IMR-90 (cell line): ENCODE measurements at regions not wholly inside any gene's neighbourhood (a gene's known extent, or its start where the extent isn't known, plus 50 kb on each side); places are given as distances from the start of the nearest gene placed in this dataset.

Experiments
- ATAC-seq: fragments of 200-7000 bp; cut with Tn5 transposase; 2 replicates; pipeline ENCODE4 v1.9.1; 2020; ENCODE audit warnings: low read depth, mild to moderate bottlenecking, moderate library complexity
- BruUV-seq: library from RNA; stranded (reverse); fragments of 400-500 nt; replicated peaks from 2 replicates; lab custom pipeline; 2021; lab: Mats Ljungman, UMichigan
- CTCF ChIA-PET: fragments of 300-600 bp; formaldehyde crosslinking; extraction: SDS; loops from one replicate; lab custom pipeline; 2021; ENCODE audit warnings: antibody characterized with exemption; lab: Yijun Ruan, JAX
- POLR2A ChIA-PET: fragments of 300-600 bp; sonication (Branson Sonifier 250); formaldehyde crosslinking; loops from one replicate; lab custom pipeline; 2022; ENCODE audit warnings: antibody characterized with exemption; ENCODE audit not compliant: unreplicated experiment; lab: Charles Lee
- DNase-seq: peaks from one replicate; pipeline ENCODE4 v3.0.0; 2013
- H2AFZ ChIP-seq: replicated peaks from 2 replicates; pipeline ENCODE3; 2013; ENCODE audit warnings: low read length, mild to moderate bottlenecking; ENCODE audit not compliant: poor library complexity
- H2AK5ac ChIP-seq: 2 replicates; pipeline ENCODE4 v1.6.1; 2013; ENCODE audit warnings: low read depth, low read length, inconsistent platforms
- H2AK9ac ChIP-seq: replicated peaks from 2 replicates; pipeline ENCODE3; 2013; ENCODE audit warnings: mild to moderate bottlenecking, low read depth, low read length, moderate library complexity; ENCODE audit not compliant: poor library complexity
- H2BK120ac ChIP-seq: 2 replicates; pipeline ENCODE4 v1.6.1; 2013; ENCODE audit warnings: low read depth, low read length, inconsistent platforms
- H2BK15ac ChIP-seq: 3 replicates; pipeline ENCODE4 v1.6.1; 2013; ENCODE audit warnings: low read depth, low read length, inconsistent platforms
- H2BK20ac ChIP-seq: 2 replicates; pipeline ENCODE4 v1.6.1; 2013; ENCODE audit warnings: low read depth, mild to moderate bottlenecking, inconsistent platforms, low read length, moderate library complexity
- H2BK5ac ChIP-seq: 2 replicates; pipeline ENCODE4 v1.6.1; 2013; ENCODE audit warnings: mild to moderate bottlenecking, low read depth, low read length, inconsistent platforms; ENCODE audit not compliant: poor library complexity, severe bottlenecking
- H3K14ac ChIP-seq: replicated peaks from 2 replicates; pipeline ENCODE4 v1.6.1; 2013; ENCODE audit warnings: low read depth, low read length, inconsistent platforms
- H3K18ac ChIP-seq: 2 replicates; pipeline ENCODE4 v1.6.1; 2013; ENCODE audit warnings: low read depth, low read length, control low read depth
- H3K23ac ChIP-seq: 2 replicates; pipeline ENCODE4 v1.6.1; 2013; ENCODE audit warnings: low read depth, low read length, inconsistent platforms
- H3K27ac ChIP-seq: 2 replicates; pipeline ENCODE4 v1.5.1; 2013; ENCODE audit warnings: mild to moderate bottlenecking, control low read depth, low read length; ENCODE audit not compliant: insufficient read depth
- H3K27me3 ChIP-seq: 2 replicates; pipeline ENCODE4 v1.6.1; 2013; ENCODE audit warnings: low read length; ENCODE audit not compliant: control insufficient read depth, insufficient read depth
- H3K36me3 ChIP-seq: 2 replicates; pipeline ENCODE4 v1.6.1; 2013; ENCODE audit warnings: low read length, mixed read lengths; ENCODE audit not compliant: control insufficient read depth, insufficient read depth
- H3K4ac ChIP-seq: 2 replicates; pipeline ENCODE4 v1.6.1; 2013; ENCODE audit warnings: low read depth, low read length, inconsistent platforms
- H3K4me1 ChIP-seq: 2 replicates; pipeline ENCODE4 v1.6.1; 2013; ENCODE audit warnings: low read length, mixed read lengths; ENCODE audit not compliant: control insufficient read depth, insufficient read depth
- H3K4me2 ChIP-seq: 2 replicates; pipeline ENCODE4 v1.6.1; 2013; ENCODE audit warnings: low read depth, mild to moderate bottlenecking, control low read depth, low read length, moderate library complexity
- H3K4me3 ChIP-seq: 2 replicates; pipeline ENCODE4 v1.5.1; 2013; ENCODE audit warnings: low read depth, mild to moderate bottlenecking, control low read depth, low read length, moderate library complexity; ENCODE audit not compliant: insufficient read depth
- H3K56ac ChIP-seq: 2 replicates; pipeline ENCODE4 v1.6.1; 2013; ENCODE audit warnings: low read length, inconsistent platforms; ENCODE audit not compliant: insufficient read depth; ENCODE audit errors: extremely low read depth
- H3K79me1 ChIP-seq, 2 experiments: 2 replicates each; pipeline ENCODE4 v1.6.1; 2013; ENCODE audit warnings: low read length in 2 of 2, inconsistent platforms in 1 of 2, low read depth in 1 of 2
- H3K9ac ChIP-seq: 2 replicates; pipeline ENCODE4 v1.6.1; 2013; ENCODE audit warnings: low read depth, low read length, control low read depth
- H3K9me1 ChIP-seq: 2 replicates; pipeline ENCODE4 v1.6.1; 2013; ENCODE audit warnings: low read length, inconsistent platforms; ENCODE audit not compliant: insufficient read depth
- H3K9me3 ChIP-seq: 2 replicates; pipeline ENCODE4 v1.6.1; 2013; ENCODE audit warnings: low read length; ENCODE audit not compliant: control insufficient read depth, insufficient read depth
- H4K20me1 ChIP-seq: 2 replicates; pipeline ENCODE4 v1.6.1; 2013; ENCODE audit warnings: low read length, inconsistent platforms; ENCODE audit not compliant: insufficient read depth
- H4K5ac ChIP-seq: 2 replicates; pipeline ENCODE4 v1.6.1; 2013; ENCODE audit warnings: mild to moderate bottlenecking, low read depth, low read length, control low read depth
- H4K8ac ChIP-seq, 2 experiments: 2 replicates each; pipeline ENCODE4 v1.6.1; 2013; ENCODE audit warnings: low read depth in 2 of 2, low read length in 2 of 2, control low read depth in 1 of 2, inconsistent platforms in 1 of 2
- H4K91ac ChIP-seq: 2 replicates; pipeline ENCODE4 v1.6.1; 2013; ENCODE audit warnings: low read depth, low read length, inconsistent platforms; ENCODE audit not compliant: insufficient read depth
- CEBPB ChIP-seq: IDR thresholded peaks from 2 replicates; pipeline ENCODE4 v1.6.1; 2012; ENCODE audit warnings: low read depth, low read length, improper control_type of control experiment
- CHD1 ChIP-seq: IDR thresholded peaks from 2 replicates; pipeline ENCODE4 v1.6.1; 2012; ENCODE audit warnings: low read depth, low read length, improper control_type of control experiment
- CTCF ChIP-seq: conservative IDR thresholded peaks from 2 replicates; pipeline ENCODE4 v1.5.1; 2012; ENCODE audit warnings: mild to moderate bottlenecking, low read depth, low read length, improper control_type of control experiment
- FOS ChIP-seq: fragments of 150-350 bp; IDR thresholded peaks from 2 replicates; pipeline ENCODE4 v1.6.1; 2016; ENCODE audit warnings: low read depth, low read length
- MAFK ChIP-seq: IDR thresholded peaks from 2 replicates; pipeline ENCODE4 v1.6.1; 2012; ENCODE audit warnings: low read depth, low read length, improper control_type of control experiment
- MAZ ChIP-seq: IDR thresholded peaks from 2 replicates; pipeline ENCODE4 v1.6.1; 2012; ENCODE audit warnings: low read depth, mild to moderate bottlenecking, low read length, improper control_type of control experiment, moderate library complexity, borderline replicate concordance
- POLR2A ChIP-seq: IDR thresholded peaks from 2 replicates; pipeline ENCODE4 v1.6.1; 2012; ENCODE audit warnings: mild to moderate bottlenecking, low read depth, low read length
- RAD21 ChIP-seq: IDR thresholded peaks from 2 replicates; pipeline ENCODE4 v1.6.1; 2012; ENCODE audit warnings: low read length, improper control_type of control experiment
- USF2 ChIP-seq: fragments of 150-350 bp; IDR thresholded peaks from 2 replicates; pipeline ENCODE4 v1.6.1; 2017; ENCODE audit warnings: mild to moderate bottlenecking, antibody characterized with exemption, low read length, low read depth
- WGBS, 2 experiments: methylation state at CpG; one replicate each; pipeline versions ENCODE4 v1.1.5 to v1.1.7; 2013; ENCODE audit warnings: missing lambda C conversion rate in 2 of 2; ENCODE audit not compliant: insufficient read length in 1 of 2; ENCODE audit errors: extremely low coverage in 2 of 2; 5-methylcytosine and 5-hydroxymethylcytosine counted together
- dilution Hi-C: fragments of 300-500 bp; cut with HindIII; formaldehyde crosslinking; loops from one replicate; pipeline ENCODE4 v1.14.3; 2018; ENCODE audit warnings: low sequenced_read_pairs; ENCODE audit not compliant: unreplicated experiment
- in situ Hi-C: fragments of 300-500 bp; cut with MboI; formaldehyde crosslinking; loops from 3 replicates; pipeline ENCODE4 v1.14.3; 2019; ENCODE audit warnings: low sequenced_read_pairs, inconsistent platforms, mixed read lengths
- intact Hi-C: fragments of 100-400 bp; cut with micrococcal nuclease; formaldehyde crosslinking; loops from 2 replicates; pipeline ENCODE4 v1.10.0; 2022

- intact Hi-C loops = no loop called here
- no peak overlapping the region for H2AFZ ChIP-seq
- no peaks in the 10 kb centered on the region for H3K9me1 ChIP-seq
- H2AK5ac ChIP-seq = no peak overlapping the region
- in situ Hi-C loops = no loop called here
- no peaks in the 10 kb centered on the region for H3K4me1 ChIP-seq
- no peak overlapping the region for H2BK20ac ChIP-seq
- H2BK15ac ChIP-seq = no peak overlapping the region
- H3K4me2 ChIP-seq = no peak overlapping the region
- no peak for ATAC-seq
- H3K36me3 ChIP-seq = no peaks in the 10 kb centered on the region
- H4K91ac ChIP-seq = no peak overlapping the region
- no CpG with 5 or more reads among the region's 2 CpGs for WGBS, 2 experiments
- H3K27ac ChIP-seq = no peak overlapping the region
- H2BK120ac ChIP-seq = no peak overlapping the region
- no peak overlapping the region for H4K5ac ChIP-seq
- POLR2A ChIA-PET = no interaction called here
- dilution Hi-C loops = no loop called here
- no peak overlapping the region for H3K9ac ChIP-seq
- H2AK9ac ChIP-seq = no peak overlapping the region
- H3K9me3 ChIP-seq = no peaks in the 10 kb centered on the region
- H3K56ac ChIP-seq = no peak overlapping the region
- no peaks in the 10 kb centered on the region for H3K79me1 ChIP-seq
- CTCF ChIA-PET = interaction anchor here (0.6 kb wide), 1 partner anchor 8 kb away, joined by 4 read pairs; no protein-coding TSS in a partner anchor
- no peak overlapping the region for H2BK5ac ChIP-seq
- no peak overlapping the region for H3K18ac ChIP-seq
- no peak overlapping the region for H3K4ac ChIP-seq
- no peak overlapping the region for H4K8ac ChIP-seq
- no peak overlapping the region for H3K23ac ChIP-seq
- no peak for DNase-seq
- H3K14ac ChIP-seq = no peak overlapping the region
- H3K4me3 ChIP-seq = no peak overlapping the region
- TF ChIP-seq CEBPB (no peak), FOS (no peak), CHD1 (no peak), POLR2A (no peak), MAZ (no peak), USF2 (no peak), MAFK (no peak), CTCF (no peak), RAD21 (no peak)
- no TSS peak for BruUV-seq
- H3K27me3 ChIP-seq = no peaks in the 10 kb centered on the region
- H4K20me1 ChIP-seq = no peaks in the 10 kb centered on the region
These were observed 395.3 kb downstream of the NYAP2 start for GRCh38 chr2:225794652-225795400.
